ENCODE measurements at regions not wholly inside any gene's neighbourhood (a gene's known extent, or its start where the extent isn't known, plus 50 kb on each side); places are given as distances from the start of the nearest gene placed in this dataset.

GRCh38 chr14:84234281-84234680, 1295.7 kb upstream of the FLRT2 start:
- no peaks in the 10 kb centered on the region for H3K27me3 ChIP-seq (ENCODE audit: control insufficient read depth in 1 of 2, insufficient read depth in 2 of 2, low read length in 2 of 2)
- H3K4me1 Mint-ChIP-seq (ENCODE audit: low read depth): no peaks in the 10 kb centered on the region
- H3K27ac ChIP-seq (ENCODE audit: low read depth in 1 of 2, low read length in 2 of 2): no peak overlapping the region
- no peaks in the 10 kb centered on the region for H3K36me3 ChIP-seq (ENCODE audit: insufficient read depth, low read length)
- H3K9me3 ChIP-seq (ENCODE audit: control insufficient read depth in 1 of 2, insufficient read depth in 1 of 2, low read length in 2 of 2): no peaks in the 10 kb centered on the region
- H3K9me3 Mint-ChIP-seq: peaks cover 12% of the 10 kb centered on the region
- DNase-seq: no peak
- no peak for TF ChIP-seq CTCF (IDR thresholded peaks at IDR 0.05)
- no peak overlapping the region for H3K4me3 ChIP-seq (ENCODE audit: low read length)
- no peaks in the 10 kb centered on the region for H3K36me3 Mint-ChIP-seq (ENCODE audit: low read depth)
- H3K4me1 ChIP-seq (ENCODE audit: insufficient read depth, low read length): no peaks in the 10 kb centered on the region
- ChIA-PET CTCF (no interaction called here), POLR2A (no interaction called here)
- H3K4me3 Mint-ChIP-seq: no peak overlapping the region
- H3K27me3 Mint-ChIP-seq: no peaks in the 10 kb centered on the region
- intact Hi-C loops (cut with DNase I, micrococcal nuclease): no loop called here
- no peak for ATAC-seq (ENCODE audit: poor library complexity)
- H3K27ac Mint-ChIP-seq: no peak overlapping the region

GRCh38 chr14:84236290-84236689, 1293.7 kb upstream of the FLRT2 start:
- Mint-ChIP-seq H3K4me3 (no peak overlapping the region), H3K4me1 (ENCODE audit: low read depth) (no peaks in the 10 kb centered on the region), H3K36me3 (ENCODE audit: low read depth) (no peaks in the 10 kb centered on the region), H3K27me3 (no peaks in the 10 kb centered on the region), H3K27ac (no peak overlapping the region), H3K9me3 (peaks cover 9% of the 10 kb centered on the region)
- H3K36me3 ChIP-seq (ENCODE audit: insufficient read depth, low read length): no peaks in the 10 kb centered on the region
- POLR2A ChIA-PET: interaction anchor here (0.6 kb wide), 1 partner anchor 514 kb away, joined by 3 read pairs; no protein-coding TSS in a partner anchor
- no peaks in the 10 kb centered on the region for H3K4me1 ChIP-seq (ENCODE audit: insufficient read depth, low read length)
- ATAC-seq (ENCODE audit: poor library complexity): no peak
- no peak overlapping the region for H3K27ac ChIP-seq (ENCODE audit: low read depth in 1 of 2, low read length in 2 of 2)
- CTCF ChIA-PET: no interaction called here
- no peak for DNase-seq
- no peaks in the 10 kb centered on the region for H3K27me3 ChIP-seq (ENCODE audit: control insufficient read depth in 1 of 2, insufficient read depth in 2 of 2, low read length in 2 of 2)
- intact Hi-C loops (cut with DNase I, micrococcal nuclease): no loop called here
- no peaks in the 10 kb centered on the region for H3K9me3 ChIP-seq (ENCODE audit: control insufficient read depth in 1 of 2, insufficient read depth in 1 of 2, low read length in 2 of 2)
- no peak overlapping the region for H3K4me3 ChIP-seq (ENCODE audit: low read length)
- TF ChIP-seq CTCF (IDR thresholded peaks at IDR 0.05): no peak

GRCh38 chr14:84237881-84238280, 1292.1 kb upstream of the FLRT2 start:
- DNase-seq (no peak), ATAC-seq (ENCODE audit: poor library complexity) (no peak)
- TF ChIP-seq CTCF (IDR thresholded peaks at IDR 0.05): no peak
- Mint-ChIP-seq H3K27me3 (no peaks in the 10 kb centered on the region), H3K4me3 (no peak overlapping the region), H3K9me3 (peaks cover 16% of the 10 kb centered on the region), H3K27ac (no peak overlapping the region), H3K4me1 (ENCODE audit: low read depth) (no peaks in the 10 kb centered on the region), H3K36me3 (ENCODE audit: low read depth) (no peaks in the 10 kb centered on the region)
- Histone ChIP-seq H3K27ac (ENCODE audit: low read depth in 1 of 2, low read length in 2 of 2) (no peak overlapping the region), H3K4me1 (ENCODE audit: insufficient read depth, low read length) (no peaks in the 10 kb centered on the region), H3K36me3 (ENCODE audit: insufficient read depth, low read length) (no peaks in the 10 kb centered on the region), H3K27me3 (ENCODE audit: control insufficient read depth in 1 of 2, insufficient read depth in 2 of 2, low read length in 2 of 2) (no peaks in the 10 kb centered on the region), H3K4me3 (ENCODE audit: low read length) (no peak overlapping the region), H3K9me3 (ENCODE audit: control insufficient read depth in 1 of 2, insufficient read depth in 1 of 2, low read length in 2 of 2) (no peaks in the 10 kb centered on the region)
- intact Hi-C loops (cut with DNase I, micrococcal nuclease): no loop called here
- POLR2A ChIA-PET: no interaction called here
- CTCF ChIA-PET: no interaction called here

All from CD4-positive, alpha-beta T cell (primary cell).